Activated CD4-positive, alpha-beta memory T cell treated with anti-CD3 and anti-CD28 coated beads for 36 hours (primary cell): ENCODE measurements at regions not wholly inside any gene's neighbourhood (a gene's known extent, or its start where the extent isn't known, plus 50 kb on each side); places are given as distances from the start of the nearest gene placed in this dataset.

Experiments used
- CTCF ChIA-PET: fragments of 350-600 bp; sonication (Branson Sonifier 250); formaldehyde crosslinking; loops from one replicate; lab custom pipeline; 2021; ENCODE audit warnings: antibody characterized with exemption, inconsistent platforms; lab: Charles Lee
- POLR2A ChIA-PET: fragments of 350-600 bp; sonication (Branson Sonifier 250); formaldehyde crosslinking; loops from one replicate; lab custom pipeline; 2021; ENCODE audit warnings: antibody characterized with exemption; lab: Charles Lee
- DNase-seq: peaks from one replicate; pipeline ENCODE4 v3.0.0-alpha.2; 2020
- H3K27ac Mint-ChIP-seq: one replicate; pipeline ENCODE4 v1.8.0; 2021; ENCODE audit warnings: mixed read lengths
- H3K27me3 Mint-ChIP-seq: one replicate; pipeline ENCODE4 v1.8.0; 2021; ENCODE audit warnings: mixed read lengths
- H3K36me3 Mint-ChIP-seq: one replicate; pipeline ENCODE4 v1.8.0; 2021; ENCODE audit warnings: mixed read lengths
- H3K4me1 Mint-ChIP-seq: one replicate; pipeline ENCODE4 v1.8.0; 2021; ENCODE audit warnings: low read depth, mixed read lengths
- H3K4me3 Mint-ChIP-seq: one replicate; pipeline ENCODE4 v1.8.0; 2021; ENCODE audit warnings: mild to moderate bottlenecking, mixed read lengths
- H3K9me3 Mint-ChIP-seq: one replicate; pipeline ENCODE4 v1.8.0; 2021; ENCODE audit warnings: mixed read lengths
- intact Hi-C: fragments of 100-400 bp; cut with micrococcal nuclease; formaldehyde crosslinking; loops from one replicate; pipeline ENCODE4 v1.15.1; 2023

DNA sequence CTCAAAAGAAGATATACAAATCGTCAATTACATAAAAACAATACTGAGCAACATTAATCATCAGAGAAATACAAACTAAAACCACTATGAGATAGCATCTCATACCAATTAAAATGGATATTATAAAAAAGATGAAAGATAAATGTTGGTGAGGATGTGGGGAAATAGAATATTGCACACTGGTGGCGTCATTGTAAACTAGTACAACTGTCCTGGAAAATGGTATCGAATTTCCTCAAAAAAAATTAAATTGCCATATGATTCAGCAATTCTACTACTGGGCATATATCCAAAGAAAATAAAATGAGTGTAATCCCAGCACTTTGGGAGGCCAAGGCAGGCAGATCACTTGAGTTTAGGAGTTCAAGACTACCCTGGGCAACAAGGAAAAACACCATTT is 326.0 kb upstream of the FTMT start:
- ChIA-PET POLR2A (no interaction called here), CTCF (no interaction called here)
- Mint-ChIP-seq H3K27ac (no peak overlapping the region), H3K4me1 (no peaks in the 10 kb centered on the region), H3K36me3 (no peaks in the 10 kb centered on the region), H3K27me3 (no peaks in the 10 kb centered on the region), H3K9me3 (peaks cover 6% of the 10 kb centered on the region), H3K4me3 (no peak overlapping the region)
- intact Hi-C loops = no loop called here
- DNase-seq = no peak

DNA sequence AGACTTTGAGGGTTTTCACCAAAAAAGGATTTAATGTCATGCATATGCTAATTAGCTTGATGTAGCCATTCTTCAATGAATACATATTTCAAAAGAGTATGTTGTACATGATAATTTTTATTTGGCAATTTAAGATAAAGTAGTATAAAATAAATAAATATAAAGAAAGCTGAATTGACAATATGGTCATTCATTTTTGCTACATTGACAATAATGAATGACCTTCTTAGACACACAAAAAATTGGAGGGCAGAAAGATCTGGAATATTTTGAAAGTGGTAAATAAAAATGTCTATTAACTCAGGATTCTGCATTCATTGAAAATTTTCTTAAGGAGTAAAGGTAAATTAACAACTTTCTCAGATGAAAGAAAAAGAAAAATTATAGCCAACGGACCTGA is 324.8 kb upstream of the FTMT start:
- POLR2A ChIA-PET = no interaction called here
- intact Hi-C loops = no loop called here
- H3K27ac Mint-ChIP-seq = no peak overlapping the region

DNA sequence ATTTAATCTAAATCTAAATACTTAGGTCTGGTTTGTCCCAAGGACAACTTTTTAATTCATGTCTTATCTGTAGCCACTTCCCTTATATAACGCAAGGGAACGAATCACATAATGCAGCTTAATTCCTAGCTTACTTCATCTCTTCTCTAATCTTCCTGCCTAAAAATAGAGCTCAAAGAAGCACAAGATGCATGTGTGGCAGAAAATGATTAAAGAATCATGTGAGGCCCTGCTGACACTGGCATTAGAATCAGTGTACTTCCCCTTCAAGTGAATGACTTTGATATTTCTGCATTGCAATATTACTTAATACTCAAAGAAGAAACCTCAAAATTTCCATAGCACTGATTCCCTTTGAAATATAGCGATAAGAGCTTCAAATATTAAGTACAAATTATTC is 317.9 kb upstream of the FTMT start:
- Mint-ChIP-seq H3K4me3 (no peak overlapping the region), H3K4me1 (no peaks in the 10 kb centered on the region), H3K27ac (no peak overlapping the region), H3K36me3 (no peaks in the 10 kb centered on the region), H3K9me3 (peaks cover 12% of the 10 kb centered on the region), H3K27me3 (no peaks in the 10 kb centered on the region)
- ChIA-PET POLR2A (no interaction called here), CTCF (no interaction called here)
- intact Hi-C loops = no loop called here
- DNase-seq = no peak

More for the DNA sequence above, 324.8 kb upstream of the FTMT start:
- Mint-ChIP-seq H3K9me3 (peaks cover 6% of the 10 kb centered on the region), H3K4me1 (no peaks in the 10 kb centered on the region), H3K4me3 (no peak overlapping the region), H3K27me3 (no peaks in the 10 kb centered on the region), H3K36me3 (no peaks in the 10 kb centered on the region)
- CTCF ChIA-PET = no interaction called here
- DNase-seq = no peak

DNA sequence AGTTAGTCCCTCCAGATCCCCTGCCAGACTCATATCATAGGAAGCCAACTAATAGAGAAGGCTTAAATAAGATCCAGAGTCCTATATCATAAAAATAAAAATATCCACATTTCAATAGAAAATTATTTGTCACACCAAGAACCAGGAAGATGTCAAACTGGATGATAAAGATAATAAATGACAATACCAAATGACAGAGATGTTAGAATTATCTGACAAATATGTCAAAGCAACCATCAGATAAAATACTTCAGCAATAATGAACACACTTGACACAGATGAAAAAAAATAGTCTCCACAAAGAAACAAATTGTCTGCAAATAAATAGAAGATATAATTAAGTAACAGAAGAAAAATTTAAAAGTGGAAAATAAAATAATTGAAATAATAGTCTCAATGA is 300.7 kb upstream of the FTMT start:
- no peak for DNase-seq

DNA sequence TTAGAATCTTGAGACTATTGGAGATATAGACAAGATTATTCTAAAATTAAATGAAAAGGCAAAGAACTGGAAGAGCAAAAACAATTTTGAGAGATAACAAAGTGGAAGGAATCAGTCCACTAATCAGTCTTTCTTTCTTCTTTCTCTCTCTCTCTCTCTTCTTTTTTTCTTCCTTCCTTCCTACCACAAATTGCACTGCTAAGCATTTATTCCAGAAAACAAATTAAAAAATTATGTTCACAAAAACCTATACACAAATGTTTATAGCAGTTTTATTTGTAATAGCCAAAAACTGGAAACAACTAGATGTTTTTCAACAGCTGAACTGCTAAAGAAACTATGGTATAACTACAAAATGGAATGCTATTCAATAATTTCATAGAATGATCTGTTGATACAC is 291.9 kb upstream of the FTMT start:
- intact Hi-C loops = no loop called here
- ChIA-PET CTCF (no interaction called here), POLR2A (no interaction called here)
- H3K4me3 Mint-ChIP-seq = no peak overlapping the region
- H3K36me3 Mint-ChIP-seq = no peaks in the 10 kb centered on the region
- DNase-seq = no peak
- peaks cover 4% of the 10 kb centered on the region for H3K9me3 Mint-ChIP-seq
- no peak overlapping the region for H3K27ac Mint-ChIP-seq
- no peaks in the 10 kb centered on the region for H3K4me1 Mint-ChIP-seq
- H3K27me3 Mint-ChIP-seq = no peaks in the 10 kb centered on the region

More for the DNA sequence above, 300.7 kb upstream of the FTMT start:
- CTCF ChIA-PET = no interaction called here
- Mint-ChIP-seq H3K36me3 (no peaks in the 10 kb centered on the region), H3K4me3 (no peak overlapping the region), H3K27me3 (no peaks in the 10 kb centered on the region), H3K9me3 (peaks cover under 1% of the 10 kb centered on the region), H3K27ac (no peak overlapping the region), H3K4me1 (no peaks in the 10 kb centered on the region)
- intact Hi-C loops = no loop called here
- POLR2A ChIA-PET = no interaction called here

DNA sequence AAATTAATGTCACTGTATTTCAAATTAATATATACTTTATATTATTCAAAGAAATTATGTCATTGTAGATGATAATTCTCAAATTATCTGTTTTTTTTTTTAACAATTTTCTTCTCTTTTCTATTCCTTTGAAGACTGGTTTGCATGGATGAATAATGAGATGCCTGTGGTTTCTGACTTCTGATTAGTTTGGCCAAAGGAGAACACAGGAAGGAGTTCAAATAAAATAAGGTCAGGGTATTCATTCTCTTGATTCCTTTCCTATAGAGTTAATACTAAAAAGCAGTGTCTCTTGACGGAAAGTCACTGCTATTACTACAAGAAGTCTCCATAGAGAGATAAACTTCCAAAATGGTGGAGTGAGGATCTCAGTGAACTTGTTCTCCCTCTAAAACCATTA is 279.6 kb upstream of the FTMT start:
- intact Hi-C loops = no loop called here

DNA sequence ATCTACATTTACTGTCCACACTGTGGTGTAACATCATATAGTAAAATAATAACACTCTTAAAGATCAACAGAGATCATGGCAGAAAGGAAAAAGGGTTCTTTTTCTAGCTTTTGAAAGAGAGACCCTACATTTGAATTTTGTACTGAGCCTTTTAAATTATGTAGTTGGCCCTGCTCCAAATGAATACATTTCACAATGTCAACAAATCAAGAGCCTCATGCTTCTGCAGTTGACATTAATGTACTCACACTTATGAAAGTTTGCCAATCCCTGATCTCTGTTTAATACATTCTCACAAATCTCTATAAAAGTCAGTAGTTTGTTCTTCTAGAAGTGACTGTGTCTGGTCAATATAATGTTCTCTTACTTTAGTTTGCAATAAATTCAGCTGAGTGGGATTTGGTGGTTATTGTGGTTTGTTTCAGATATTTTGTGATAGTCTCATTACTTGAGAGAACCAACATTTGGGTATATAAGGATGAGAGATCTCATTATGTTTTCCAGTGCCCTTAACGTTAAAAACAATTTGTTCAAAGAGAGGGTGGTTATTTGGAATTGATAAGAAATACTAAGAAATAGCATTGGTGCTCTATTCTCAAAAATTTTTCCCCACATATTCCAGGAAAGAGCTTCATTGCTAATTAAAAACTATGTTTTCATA is 277.8 kb upstream of the FTMT start:
- DNase-seq = no peak
- intact Hi-C loops = no loop called here
- peaks cover 9% of the 10 kb centered on the region for H3K9me3 Mint-ChIP-seq
- no peaks in the 10 kb centered on the region for H3K27me3 Mint-ChIP-seq
- no peak overlapping the region for H3K27ac Mint-ChIP-seq
- H3K4me1 Mint-ChIP-seq = no peaks in the 10 kb centered on the region
- no peak overlapping the region for H3K4me3 Mint-ChIP-seq
- ChIA-PET POLR2A (no interaction called here), CTCF (no interaction called here)
- no peaks in the 10 kb centered on the region for H3K36me3 Mint-ChIP-seq

More for the DNA sequence above, 279.6 kb upstream of the FTMT start:
- Mint-ChIP-seq H3K27ac (no peak overlapping the region), H3K4me1 (no peaks in the 10 kb centered on the region), H3K27me3 (no peaks in the 10 kb centered on the region), H3K4me3 (no peak overlapping the region), H3K9me3 (peaks cover 9% of the 10 kb centered on the region), H3K36me3 (no peaks in the 10 kb centered on the region)
- DNase-seq = no peak
- ChIA-PET POLR2A (no interaction called here), CTCF (no interaction called here)

DNA sequence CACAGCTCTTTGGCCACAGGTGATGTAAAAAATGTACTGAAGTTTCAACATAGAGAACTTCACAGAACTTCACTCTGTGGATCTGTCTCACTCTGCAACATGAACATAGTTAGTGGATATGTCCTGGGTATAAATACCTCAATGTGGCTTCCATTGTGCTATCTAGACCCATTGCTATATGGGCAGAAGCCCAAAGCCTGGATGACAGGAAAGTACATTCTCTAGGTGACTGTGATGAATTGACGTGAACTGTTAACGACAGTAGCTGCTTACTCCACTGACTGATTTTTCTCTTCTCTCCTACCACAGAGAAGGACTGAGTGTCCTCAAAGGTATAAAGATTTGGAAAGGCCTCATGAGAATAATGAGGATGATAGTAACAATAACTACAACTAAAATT is 270.1 kb upstream of the FTMT start:
- POLR2A ChIA-PET = no interaction called here
- DNase-seq = no peak
- no peaks in the 10 kb centered on the region for H3K36me3 Mint-ChIP-seq
- no peak overlapping the region for H3K27ac Mint-ChIP-seq
- intact Hi-C loops = no loop called here
- H3K4me1 Mint-ChIP-seq = no peaks in the 10 kb centered on the region
- CTCF ChIA-PET = no interaction called here
- H3K4me3 Mint-ChIP-seq = no peak overlapping the region
- H3K27me3 Mint-ChIP-seq = no peaks in the 10 kb centered on the region
- peaks cover 7% of the 10 kb centered on the region for H3K9me3 Mint-ChIP-seq

DNA sequence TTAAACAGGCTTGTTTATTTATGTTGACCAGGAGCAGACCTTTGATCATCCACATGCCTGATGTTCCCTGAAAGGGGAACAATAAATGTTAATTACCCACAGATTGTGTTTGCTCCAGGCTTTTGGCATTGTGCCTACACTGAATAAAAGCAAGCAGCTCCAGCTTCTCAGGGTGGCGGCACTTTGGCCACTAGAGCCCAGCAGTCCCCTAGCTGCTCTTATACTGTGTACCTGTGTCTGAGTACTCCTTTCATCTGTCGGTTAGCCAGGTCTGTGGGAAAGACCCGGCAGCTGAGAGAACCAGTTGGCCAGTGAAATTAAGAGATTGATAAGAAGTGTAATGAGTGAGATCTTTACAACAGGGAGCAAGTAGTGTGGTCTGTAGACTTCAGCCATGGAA is 254.8 kb upstream of the FTMT start:
- no peak overlapping the region for H3K27ac Mint-ChIP-seq
- H3K27me3 Mint-ChIP-seq = no peaks in the 10 kb centered on the region
- intact Hi-C loops = no loop called here
- DNase-seq = no peak
- peaks cover 15% of the 10 kb centered on the region for H3K9me3 Mint-ChIP-seq
- no peaks in the 10 kb centered on the region for H3K36me3 Mint-ChIP-seq
- H3K4me3 Mint-ChIP-seq = no peak overlapping the region
- ChIA-PET CTCF (no interaction called here), POLR2A (no interaction called here)
- H3K4me1 Mint-ChIP-seq = no peaks in the 10 kb centered on the region

DNA sequence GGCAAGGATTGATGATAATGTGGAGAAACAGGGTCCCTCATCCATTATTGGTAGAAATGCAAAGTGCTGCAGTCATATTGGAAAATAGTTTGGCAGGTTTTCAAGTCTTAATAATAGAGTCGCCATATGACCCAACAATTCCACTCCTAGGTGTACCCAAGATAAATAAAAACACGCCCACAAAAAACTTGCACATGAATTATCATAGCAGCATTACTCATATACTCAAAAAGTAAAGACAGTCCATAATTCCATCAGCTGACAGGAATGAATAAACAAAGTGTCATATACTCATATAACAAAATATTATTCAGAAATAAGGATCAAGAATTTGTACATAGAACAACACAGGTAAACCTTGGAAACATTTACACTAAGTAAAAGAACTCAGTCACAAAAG is 242.9 kb upstream of the FTMT start:
- H3K4me3 Mint-ChIP-seq = no peak overlapping the region
- CTCF ChIA-PET = no interaction called here
- no peak overlapping the region for H3K27ac Mint-ChIP-seq
- no peak for DNase-seq
- peaks cover 6% of the 10 kb centered on the region for H3K9me3 Mint-ChIP-seq
- no peaks in the 10 kb centered on the region for H3K4me1 Mint-ChIP-seq
- POLR2A ChIA-PET = no interaction called here
- no peaks in the 10 kb centered on the region for H3K27me3 Mint-ChIP-seq
- no peaks in the 10 kb centered on the region for H3K36me3 Mint-ChIP-seq
- intact Hi-C loops = no loop called here

DNA sequence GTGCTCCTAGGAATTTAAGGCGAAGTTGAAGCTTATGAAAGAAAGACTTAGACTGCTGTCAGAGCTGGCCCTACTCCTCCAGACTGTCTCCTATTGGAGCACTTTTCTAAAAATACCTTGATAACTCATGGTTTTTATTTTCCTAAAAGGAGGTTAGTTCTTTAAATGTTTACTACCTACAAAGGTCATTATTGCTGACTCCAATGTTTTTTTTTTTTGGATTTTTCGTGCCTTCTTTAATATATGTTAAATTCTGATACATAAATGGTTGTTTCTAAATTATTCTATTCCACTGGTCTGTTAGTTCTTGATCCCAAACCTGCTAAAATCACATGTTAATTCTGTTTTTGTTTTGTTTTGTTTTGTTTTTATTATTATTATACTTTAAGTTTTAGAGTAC is 227.6 kb upstream of the FTMT start:
- intact Hi-C loops = no loop called here
- H3K27me3 Mint-ChIP-seq = no peaks in the 10 kb centered on the region

DNA sequence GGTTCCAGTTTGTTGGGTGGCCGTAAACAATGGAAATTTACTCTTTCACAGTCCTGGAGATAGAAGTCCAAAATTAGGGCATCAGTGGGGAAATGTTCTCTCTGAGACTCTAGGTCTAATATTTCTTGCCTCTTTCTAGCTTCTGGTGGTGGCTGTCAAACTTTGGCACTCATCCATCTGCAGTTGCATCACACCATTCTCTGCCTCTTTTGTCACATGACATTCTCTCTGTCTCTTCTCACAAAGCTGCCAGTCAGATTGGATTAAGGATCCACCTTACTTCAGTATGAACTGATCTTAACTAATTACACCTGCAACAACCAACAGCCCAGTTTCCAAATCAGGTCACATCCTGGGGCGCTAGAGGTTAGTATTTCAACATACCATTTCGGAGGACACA is 222.9 kb upstream of the FTMT start:
- DNase-seq = no peak
- Mint-ChIP-seq H3K36me3 (no peaks in the 10 kb centered on the region), H3K27ac (no peak overlapping the region), H3K9me3 (no peaks in the 10 kb centered on the region), H3K4me1 (no peaks in the 10 kb centered on the region), H3K4me3 (no peak overlapping the region), H3K27me3 (no peaks in the 10 kb centered on the region)
- intact Hi-C loops = no loop called here
- ChIA-PET POLR2A (no interaction called here), CTCF (no interaction called here)

More for the DNA sequence above, 227.6 kb upstream of the FTMT start:
- ChIA-PET CTCF (no interaction called here), POLR2A (no interaction called here)
- DNase-seq = no peak
- Mint-ChIP-seq H3K4me3 (no peak overlapping the region), H3K9me3 (no peaks in the 10 kb centered on the region), H3K27ac (no peak overlapping the region), H3K4me1 (no peaks in the 10 kb centered on the region), H3K36me3 (no peaks in the 10 kb centered on the region)

DNA sequence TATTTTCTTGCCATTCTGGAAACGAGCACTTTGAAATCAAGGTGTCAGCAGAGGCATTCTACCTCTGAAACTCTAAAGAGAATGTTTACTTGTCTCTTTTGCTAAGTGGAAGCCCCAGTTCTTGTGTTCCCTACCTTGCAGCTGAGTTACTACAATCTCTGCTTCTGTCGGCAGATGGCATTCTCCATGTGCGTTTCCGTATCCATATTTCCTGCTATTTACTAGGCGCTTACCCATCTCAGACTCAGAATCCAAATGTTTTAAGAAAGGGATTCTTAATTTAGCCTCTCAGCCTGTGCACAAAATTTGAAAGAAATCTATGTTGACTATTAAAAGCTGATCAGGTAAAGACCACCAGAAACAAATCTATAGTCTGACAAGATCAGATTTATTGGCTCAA is 221.3 kb upstream of the FTMT start:
- H3K36me3 Mint-ChIP-seq = no peaks in the 10 kb centered on the region
- ChIA-PET POLR2A (no interaction called here), CTCF (no interaction called here)
- no peak for DNase-seq
- no peaks in the 10 kb centered on the region for H3K4me1 Mint-ChIP-seq
- H3K27me3 Mint-ChIP-seq = no peaks in the 10 kb centered on the region
- no peaks in the 10 kb centered on the region for H3K9me3 Mint-ChIP-seq
- no peak overlapping the region for H3K27ac Mint-ChIP-seq
- H3K4me3 Mint-ChIP-seq = no peak overlapping the region
- intact Hi-C loops = no loop called here
